SK-N-SH (cell line): ENCODE measurements at regions not wholly inside any gene's neighbourhood (a gene's known extent, or its start where the extent isn't known, plus 50 kb on each side); places are given as distances from the start of the nearest gene placed in this dataset.

Source experiments
- CTCF ChIA-PET: fragments of 300-600, 350-600 bp; formaldehyde crosslinking; extraction: SDS; loops from one replicate; lab custom pipeline; 2021; lab: Yijun Ruan, JAX
- POLR2A ChIA-PET: fragments of 350-600 bp; sonication (Branson Sonifier 250); formaldehyde crosslinking; extraction: SDS; loops from one replicate; lab custom pipeline; 2020; ENCODE audit warnings: antibody characterized with exemption, inconsistent platforms; lab: Yijun Ruan, JAX
- DNase-seq: peaks from one replicate; pipeline ENCODE4 v3.0.0; 2012
- H2AFZ ChIP-seq: fragments of 200-600 bp; sonication (generic); 2 replicates; pipeline ENCODE4 v1.8.1; 2016; ENCODE audit warnings: antibody characterized with exemption, mild to moderate bottlenecking, low read depth
- H3F3A ChIP-seq: fragments of 200-600 bp; sonication (generic); replicated peaks from 2 replicates; pipeline ENCODE3; 2016; ENCODE audit warnings: antibody characterized with exemption, mild to moderate bottlenecking; ENCODE audit not compliant: insufficient read depth
- H3K27ac ChIP-seq, 2 experiments: fragments of 200-500 bp in 1 of 2; fragments of 200-600 bp in 1 of 2; sonication (Bioruptor generic) in 1 of 2; sonication (generic), shearing (Covaris generic) in 1 of 2; 2 replicates each; pipeline versions ENCODE4 v1.5.1 to v1.6.1; 2014 to 2016; ENCODE audit warnings: low read depth in 2 of 2, inconsistent platforms in 1 of 2, low read length in 1 of 2, mild to moderate bottlenecking in 1 of 2, mixed read lengths in 1 of 2
- H3K27me3 ChIP-seq: fragments of 200-600 bp; sonication (generic), shearing (Covaris generic); 2 replicates; pipeline ENCODE4 v1.6.1; 2016; ENCODE audit warnings: mixed run types; ENCODE audit not compliant: insufficient read depth
- H3K36me3 ChIP-seq, 2 experiments: fragments of 200-500 bp in 1 of 2; fragments of 200-600 bp in 1 of 2; sonication (Bioruptor generic) in 1 of 2; sonication (generic) in 1 of 2; replicated peaks in 1 of 2; 2 replicates each; pipeline versions ENCODE3 to v1.5.1; 2014 to 2016; ENCODE audit warnings: low read length in 1 of 2, mild to moderate bottlenecking in 1 of 2; ENCODE audit not compliant: insufficient read depth in 2 of 2, control insufficient read depth in 1 of 2
- H3K4me1 ChIP-seq, 2 experiments: fragments of 200-500 bp in 1 of 2; fragments of 200-600 bp in 1 of 2; sonication (Bioruptor generic) in 1 of 2; sonication (generic), shearing (Covaris generic) in 1 of 2; 2 replicates each; pipeline versions ENCODE4 v1.5.1 to v1.6.1; 2014 to 2016; ENCODE audit warnings: low read depth in 1 of 2, low read length in 1 of 2, mixed run types in 1 of 2; ENCODE audit not compliant: insufficient read depth in 2 of 2, control insufficient read depth in 1 of 2
- H3K4me2 ChIP-seq: fragments of 200-600 bp; sonication (generic), shearing (Covaris generic); 2 replicates; pipeline ENCODE4 v1.6.1; 2017; ENCODE audit warnings: mixed run types
- H3K4me3 ChIP-seq, 2 experiments: fragments of 200-500 bp in 1 of 2; fragments of 200-600 bp in 1 of 2; sonication (Bioruptor generic) in 1 of 2; sonication (generic), shearing (Covaris generic) in 1 of 2; 2 replicates each; pipeline versions ENCODE4 v1.5.1 to v1.8.1; 2014 to 2016; ENCODE audit warnings: low read depth in 2 of 2, inconsistent platforms in 1 of 2, low read length in 1 of 2, mild to moderate bottlenecking in 1 of 2, mixed read lengths in 1 of 2, moderate library complexity in 1 of 2
- H3K79me2 ChIP-seq: fragments of 200-600 bp; sonication (generic); 2 replicates; pipeline ENCODE4 v1.8.1; 2017; ENCODE audit warnings: mild to moderate bottlenecking; ENCODE audit not compliant: insufficient read depth
- H3K9ac ChIP-seq: fragments of 200-600 bp; sonication (generic); 2 replicates; pipeline ENCODE4 v1.6.1; 2017; ENCODE audit warnings: mixed run types
- H3K9me2 ChIP-seq: fragments of 200-600 bp; sonication (generic); 2 replicates; pipeline ENCODE4 v1.6.1; 2017; ENCODE audit warnings: mixed run types
- H3K9me3 ChIP-seq: fragments of 200-600 bp; sonication (generic); 2 replicates; pipeline ENCODE4 v1.6.1; 2017; ENCODE audit warnings: mixed run types, mild to moderate bottlenecking, moderate library complexity
- H4K20me1 ChIP-seq: fragments of 200-600 bp; sonication (generic); 2 replicates; pipeline ENCODE4 v1.6.1; 2017; ENCODE audit warnings: mild to moderate bottlenecking, mixed run types; ENCODE audit not compliant: insufficient read depth
- CHD2 ChIP-seq: fragments of 150-350 bp; IDR thresholded peaks from 2 replicates; pipeline ENCODE4 v1.6.1; 2018; ENCODE audit warnings: low read length; ENCODE audit not compliant: partially characterized antibody
- ELF1 ChIP-seq: IDR thresholded peaks from 2 replicates; pipeline ENCODE4 v1.4.0; 2012
- EZH2phosphoT487 ChIP-seq: fragments of 200-600 bp; sonication (generic); IDR thresholded peaks from 2 replicates; pipeline ENCODE4 v1.6.1; 2017; ENCODE audit warnings: low read depth, mixed run types, mild to moderate bottlenecking, antibody characterized with exemption, moderate library complexity, borderline replicate concordance
- FOXJ3 ChIP-seq: sonication (generic); formaldehyde crosslinking; IDR thresholded peaks from 2 replicates; pipeline ENCODE4 v1.5.1; 2020; ENCODE audit warnings: mild to moderate bottlenecking, missing genetic modification reagents
- JUND ChIP-seq: IDR thresholded peaks from 2 replicates; pipeline ENCODE4 v1.4.0; 2012
- MEF2A ChIP-seq: IDR thresholded peaks from 2 replicates; pipeline ENCODE4 v1.4.0; 2012; ENCODE audit warnings: low read depth, borderline replicate concordance
- RXRA ChIP-seq: IDR thresholded peaks from 2 replicates; pipeline ENCODE4 v1.4.0; 2012; ENCODE audit warnings: low read depth, mild to moderate bottlenecking, borderline replicate concordance
- WGBS: methylation state at CpG from one replicate; pipeline ENCODE4 v1.1.6; 2017; ENCODE audit warnings: low lambda C conversion rate; 5-methylcytosine and 5-hydroxymethylcytosine counted together
- TF ChIP-seq, protein P1 (sequence below): IDR thresholded peaks from 2 replicates; pipeline ENCODE4 v1.4.0; 2012; ENCODE audit warnings: low read depth, borderline replicate concordance
- TF ChIP-seq, protein P2 (sequence below): fragments of 150-350 bp; IDR thresholded peaks from 2 replicates; pipeline ENCODE4 v1.6.1; 2016; ENCODE audit warnings: mild to moderate bottlenecking, low read depth, low read length

DNA sequence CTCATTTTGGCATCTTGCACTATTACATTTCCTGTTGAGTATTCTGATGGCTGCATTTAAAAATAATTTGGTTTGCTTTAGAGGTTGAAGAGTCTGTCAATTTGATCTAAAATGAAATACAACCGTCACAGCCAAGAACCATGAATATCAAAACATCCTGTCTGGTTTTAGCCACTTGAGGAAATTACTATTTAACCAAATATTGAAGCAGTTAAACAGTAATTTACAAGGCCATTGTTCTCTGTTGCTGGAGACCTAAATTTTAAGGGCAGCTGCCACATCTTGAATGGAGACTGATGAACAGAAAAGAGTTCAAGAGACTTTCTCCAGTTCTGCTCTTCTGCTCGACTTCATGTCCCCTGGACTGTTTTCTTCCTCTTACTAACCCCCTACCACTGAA is 549.4 kb downstream of the LRRC70 start:
- no peak overlapping the region for H3K4me2 ChIP-seq
- no peaks in the 10 kb centered on the region for H3K36me3 ChIP-seq
- 25% methylated on average over 2 of the region's 2 CpGs for WGBS
- H3K9ac ChIP-seq = no peak overlapping the region
- H3K9me3 ChIP-seq = no peaks in the 10 kb centered on the region
- peaks cover 5% of the 10 kb centered on the region for H3F3A ChIP-seq
- H3K4me3 ChIP-seq = no peak overlapping the region
- peak overlapping the region; percentile 65; the same call in 1 of the 2 replicates for H2AFZ ChIP-seq
- H3K9me2 ChIP-seq = no peaks in the 10 kb centered on the region
- peak overlapping the region in 1 of 2 experiments; percentile 65; a peak in 1 of 4 replicates for H3K27ac ChIP-seq
- ChIA-PET CTCF (no interaction called here), POLR2A (no interaction called here)
- H3K27me3 ChIP-seq = no peaks in the 10 kb centered on the region
- TF ChIP-seq, protein P1, sequence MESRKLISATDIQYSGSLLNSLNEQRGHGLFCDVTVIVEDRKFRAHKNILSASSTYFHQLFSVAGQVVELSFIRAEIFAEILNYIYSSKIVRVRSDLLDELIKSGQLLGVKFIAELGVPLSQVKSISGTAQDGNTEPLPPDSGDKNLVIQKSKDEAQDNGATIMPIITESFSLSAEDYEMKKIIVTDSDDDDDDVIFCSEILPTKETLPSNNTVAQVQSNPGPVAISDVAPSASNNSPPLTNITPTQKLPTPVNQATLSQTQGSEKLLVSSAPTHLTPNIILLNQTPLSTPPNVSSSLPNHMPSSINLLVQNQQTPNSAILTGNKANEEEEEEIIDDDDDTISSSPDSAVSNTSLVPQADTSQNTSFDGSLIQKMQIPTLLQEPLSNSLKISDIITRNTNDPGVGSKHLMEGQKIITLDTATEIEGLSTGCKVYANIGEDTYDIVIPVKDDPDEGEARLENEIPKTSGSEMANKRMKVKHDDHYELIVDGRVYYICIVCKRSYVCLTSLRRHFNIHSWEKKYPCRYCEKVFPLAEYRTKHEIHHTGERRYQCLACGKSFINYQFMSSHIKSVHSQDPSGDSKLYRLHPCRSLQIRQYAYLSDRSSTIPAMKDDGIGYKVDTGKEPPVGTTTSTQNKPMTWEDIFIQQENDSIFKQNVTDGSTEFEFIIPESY = no peak
- TF ChIP-seq, protein P2, sequence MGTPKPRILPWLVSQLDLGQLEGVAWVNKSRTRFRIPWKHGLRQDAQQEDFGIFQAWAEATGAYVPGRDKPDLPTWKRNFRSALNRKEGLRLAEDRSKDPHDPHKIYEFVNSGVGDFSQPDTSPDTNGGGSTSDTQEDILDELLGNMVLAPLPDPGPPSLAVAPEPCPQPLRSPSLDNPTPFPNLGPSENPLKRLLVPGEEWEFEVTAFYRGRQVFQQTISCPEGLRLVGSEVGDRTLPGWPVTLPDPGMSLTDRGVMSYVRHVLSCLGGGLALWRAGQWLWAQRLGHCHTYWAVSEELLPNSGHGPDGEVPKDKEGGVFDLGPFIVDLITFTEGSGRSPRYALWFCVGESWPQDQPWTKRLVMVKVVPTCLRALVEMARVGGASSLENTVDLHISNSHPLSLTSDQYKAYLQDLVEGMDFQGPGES = no peak
- TF ChIP-seq FOXJ3 (CRISPR knock-in tag) (no peak), RXRA (no peak), EZH2phosphoT487 (no peak), ELF1 (no peak)
- DNase-seq = no peak
- H3K79me2 ChIP-seq = no peaks in the 10 kb centered on the region
- H4K20me1 ChIP-seq = no peaks in the 10 kb centered on the region
- H3K4me1 ChIP-seq = peaks cover 0 to 8% of the 10 kb centered on the region in 2 experiments; a peak in 1 of 4 replicates

DNA sequence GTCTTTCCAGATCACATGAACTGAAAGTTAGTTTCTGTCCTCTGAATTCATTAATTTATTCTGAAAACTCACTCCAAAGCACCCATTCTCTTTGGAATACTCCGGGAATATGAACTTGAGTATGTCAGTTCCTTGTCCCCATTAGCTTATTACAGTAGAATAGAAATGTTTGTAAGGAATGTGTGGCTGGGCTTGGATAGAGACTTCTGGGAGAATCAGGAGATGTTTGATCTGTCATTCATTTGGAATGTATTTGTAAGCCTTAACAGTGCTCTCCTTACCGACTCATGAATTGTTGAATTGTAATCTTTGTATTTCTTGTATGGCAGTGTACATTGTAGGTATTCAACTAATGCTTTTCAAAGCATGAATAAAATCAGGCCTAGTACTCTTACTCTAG is 548.4 kb downstream of the LRRC70 start:
- no peaks in the 10 kb centered on the region for H3K36me3 ChIP-seq
- no peak for TF ChIP-seq FOXJ3 (CRISPR knock-in tag)
- TF ChIP-seq JUND = peak; percentile 4; the same call in 1 of the 2 replicates
- no peak for TF ChIP-seq CHD2
- no peak for TF ChIP-seq MEF2A
- TF ChIP-seq, all 33 proteins: peak for 1
- ChIA-PET POLR2A (no interaction called here), CTCF (no interaction called here)
- H3K4me3 ChIP-seq = no peak overlapping the region
- 3% methylated on average over 2 of the region's 2 CpGs for WGBS
- no peak overlapping the region for H3K9ac ChIP-seq
- H2AFZ ChIP-seq = peak overlapping the region; percentile 74
- H4K20me1 ChIP-seq = no peaks in the 10 kb centered on the region
- H3K27ac ChIP-seq = peak overlapping the region in 1 of 2 experiments; percentile 65; a peak in 2 of 4 replicates
- no peaks in the 10 kb centered on the region for H3K9me2 ChIP-seq
- peaks cover 5% of the 10 kb centered on the region for H3F3A ChIP-seq
- H3K27me3 ChIP-seq = no peaks in the 10 kb centered on the region
- peak overlapping the region; percentile 36; the same call in 1 of the 2 replicates for H3K4me2 ChIP-seq
- DNase-seq = no peak
- H3K9me3 ChIP-seq = no peaks in the 10 kb centered on the region
- peaks cover 0 to 8% of the 10 kb centered on the region in 2 experiments; a peak in 1 of 4 replicates for H3K4me1 ChIP-seq
- no peaks in the 10 kb centered on the region for H3K79me2 ChIP-seq
